HepG2 (cell line): ENCODE measurements at regions not wholly inside any gene's neighbourhood (a gene's known extent, or its start where the extent isn't known, plus 50 kb on each side); places are given as distances from the start of the nearest gene placed in this dataset.

ENCODE experiments used
- CCDC6 ChIP-seq: sonication (generic); formaldehyde crosslinking; IDR thresholded peaks from 2 replicates; pipeline ENCODE4 v1.8.1; 2022; ENCODE audit warnings: mild to moderate bottlenecking, missing genetic modification reagents, moderate library complexity
- ZNF234 ChIP-seq: sonication (generic); formaldehyde crosslinking; conservative IDR thresholded peaks from 2 replicates; pipeline ENCODE4 v1.5.1; 2020; ENCODE audit warnings: mild to moderate bottlenecking, missing genetic modification reagents
- ZNF570 ChIP-seq: sonication (generic); formaldehyde crosslinking; IDR thresholded peaks from 2 replicates; pipeline ENCODE4 v1.4.0; 2020; ENCODE audit warnings: mild to moderate bottlenecking, missing genetic modification reagents, borderline replicate concordance
- TF ChIP-seq, protein P1 (sequence below): sonication (generic); formaldehyde crosslinking; IDR thresholded peaks from 2 replicates; pipeline ENCODE4 v1.5.0; 2020; ENCODE audit warnings: mild to moderate bottlenecking, missing genetic modification reagents, borderline replicate concordance
- TF ChIP-seq, protein P2 (sequence below): sonication (generic); formaldehyde crosslinking; IDR thresholded peaks from 2 replicates; pipeline ENCODE4 v1.4.0; 2020; ENCODE audit warnings: missing genetic modification reagents
- TF ChIP-seq, protein P3 (sequence below): sonication (generic); formaldehyde crosslinking; IDR thresholded peaks from 2 replicates; pipeline ENCODE4 v1.4.0; 2020; ENCODE audit warnings: mild to moderate bottlenecking, missing genetic modification reagents, borderline replicate concordance

- TF ChIP-seq, protein P1, sequence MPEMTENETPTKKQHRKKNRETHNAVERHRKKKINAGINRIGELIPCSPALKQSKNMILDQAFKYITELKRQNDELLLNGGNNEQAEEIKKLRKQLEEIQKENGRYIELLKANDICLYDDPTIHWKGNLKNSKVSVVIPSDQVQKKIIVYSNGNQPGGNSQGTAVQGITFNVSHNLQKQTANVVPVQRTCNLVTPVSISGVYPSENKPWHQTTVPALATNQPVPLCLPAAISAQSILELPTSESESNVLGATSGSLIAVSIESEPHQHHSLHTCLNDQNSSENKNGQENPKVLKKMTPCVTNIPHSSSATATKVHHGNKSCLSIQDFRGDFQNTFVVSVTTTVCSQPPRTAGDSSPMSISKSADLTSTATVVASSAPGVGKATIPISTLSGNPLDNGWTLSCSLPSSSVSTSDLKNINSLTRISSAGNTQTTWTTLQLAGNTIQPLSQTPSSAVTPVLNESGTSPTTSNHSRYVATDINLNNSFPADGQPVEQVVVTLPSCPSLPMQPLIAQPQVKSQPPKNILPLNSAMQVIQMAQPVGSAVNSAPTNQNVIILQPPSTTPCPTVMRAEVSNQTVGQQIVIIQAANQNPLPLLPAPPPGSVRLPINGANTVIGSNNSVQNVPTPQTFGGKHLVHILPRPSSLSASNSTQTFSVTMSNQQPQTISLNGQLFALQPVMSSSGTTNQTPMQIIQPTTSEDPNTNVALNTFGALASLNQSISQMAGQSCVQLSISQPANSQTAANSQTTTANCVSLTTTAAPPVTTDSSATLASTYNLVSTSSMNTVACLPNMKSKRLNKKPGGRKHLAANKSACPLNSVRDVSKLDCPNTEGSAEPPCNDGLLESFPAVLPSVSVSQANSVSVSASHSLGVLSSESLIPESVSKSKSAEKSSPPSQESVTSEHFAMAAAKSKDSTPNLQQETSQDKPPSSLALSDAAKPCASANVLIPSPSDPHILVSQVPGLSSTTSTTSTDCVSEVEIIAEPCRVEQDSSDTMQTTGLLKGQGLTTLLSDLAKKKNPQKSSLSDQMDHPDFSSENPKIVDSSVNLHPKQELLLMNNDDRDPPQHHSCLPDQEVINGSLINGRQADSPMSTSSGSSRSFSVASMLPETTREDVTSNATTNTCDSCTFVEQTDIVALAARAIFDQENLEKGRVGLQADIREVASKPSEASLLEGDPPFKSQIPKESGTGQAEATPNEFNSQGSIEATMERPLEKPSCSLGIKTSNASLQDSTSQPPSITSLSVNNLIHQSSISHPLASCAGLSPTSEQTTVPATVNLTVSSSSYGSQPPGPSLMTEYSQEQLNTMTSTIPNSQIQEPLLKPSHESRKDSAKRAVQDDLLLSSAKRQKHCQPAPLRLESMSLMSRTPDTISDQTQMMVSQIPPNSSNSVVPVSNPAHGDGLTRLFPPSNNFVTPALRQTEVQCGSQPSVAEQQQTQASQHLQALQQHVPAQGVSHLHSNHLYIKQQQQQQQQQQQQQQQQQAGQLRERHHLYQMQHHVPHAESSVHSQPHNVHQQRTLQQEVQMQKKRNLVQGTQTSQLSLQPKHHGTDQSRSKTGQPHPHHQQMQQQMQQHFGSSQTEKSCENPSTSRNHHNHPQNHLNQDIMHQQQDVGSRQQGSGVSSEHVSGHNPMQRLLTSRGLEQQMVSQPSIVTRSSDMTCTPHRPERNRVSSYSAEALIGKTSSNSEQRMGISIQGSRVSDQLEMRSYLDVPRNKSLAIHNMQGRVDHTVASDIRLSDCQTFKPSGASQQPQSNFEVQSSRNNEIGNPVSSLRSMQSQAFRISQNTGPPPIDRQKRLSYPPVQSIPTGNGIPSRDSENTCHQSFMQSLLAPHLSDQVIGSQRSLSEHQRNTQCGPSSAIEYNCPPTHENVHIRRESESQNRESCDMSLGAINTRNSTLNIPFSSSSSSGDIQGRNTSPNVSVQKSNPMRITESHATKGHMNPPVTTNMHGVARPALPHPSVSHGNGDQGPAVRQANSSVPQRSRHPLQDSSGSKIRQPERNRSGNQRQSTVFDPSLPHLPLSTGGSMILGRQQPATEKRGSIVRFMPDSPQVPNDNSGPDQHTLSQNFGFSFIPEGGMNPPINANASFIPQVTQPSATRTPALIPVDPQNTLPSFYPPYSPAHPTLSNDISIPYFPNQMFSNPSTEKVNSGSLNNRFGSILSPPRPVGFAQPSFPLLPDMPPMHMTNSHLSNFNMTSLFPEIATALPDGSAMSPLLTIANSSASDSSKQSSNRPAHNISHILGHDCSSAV (CRISPR knock-in tag): no peak
- TF ChIP-seq ZNF234 (no peak), CCDC6 (CRISPR knock-in tag) (no peak), ZNF570 (CRISPR knock-in tag) (no peak)
- TF ChIP-seq, protein P2, sequence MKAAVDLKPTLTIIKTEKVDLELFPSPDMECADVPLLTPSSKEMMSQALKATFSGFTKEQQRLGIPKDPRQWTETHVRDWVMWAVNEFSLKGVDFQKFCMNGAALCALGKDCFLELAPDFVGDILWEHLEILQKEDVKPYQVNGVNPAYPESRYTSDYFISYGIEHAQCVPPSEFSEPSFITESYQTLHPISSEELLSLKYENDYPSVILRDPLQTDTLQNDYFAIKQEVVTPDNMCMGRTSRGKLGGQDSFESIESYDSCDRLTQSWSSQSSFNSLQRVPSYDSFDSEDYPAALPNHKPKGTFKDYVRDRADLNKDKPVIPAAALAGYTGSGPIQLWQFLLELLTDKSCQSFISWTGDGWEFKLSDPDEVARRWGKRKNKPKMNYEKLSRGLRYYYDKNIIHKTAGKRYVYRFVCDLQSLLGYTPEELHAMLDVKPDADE (CRISPR knock-in tag): no peak
- TF ChIP-seq, protein P3, sequence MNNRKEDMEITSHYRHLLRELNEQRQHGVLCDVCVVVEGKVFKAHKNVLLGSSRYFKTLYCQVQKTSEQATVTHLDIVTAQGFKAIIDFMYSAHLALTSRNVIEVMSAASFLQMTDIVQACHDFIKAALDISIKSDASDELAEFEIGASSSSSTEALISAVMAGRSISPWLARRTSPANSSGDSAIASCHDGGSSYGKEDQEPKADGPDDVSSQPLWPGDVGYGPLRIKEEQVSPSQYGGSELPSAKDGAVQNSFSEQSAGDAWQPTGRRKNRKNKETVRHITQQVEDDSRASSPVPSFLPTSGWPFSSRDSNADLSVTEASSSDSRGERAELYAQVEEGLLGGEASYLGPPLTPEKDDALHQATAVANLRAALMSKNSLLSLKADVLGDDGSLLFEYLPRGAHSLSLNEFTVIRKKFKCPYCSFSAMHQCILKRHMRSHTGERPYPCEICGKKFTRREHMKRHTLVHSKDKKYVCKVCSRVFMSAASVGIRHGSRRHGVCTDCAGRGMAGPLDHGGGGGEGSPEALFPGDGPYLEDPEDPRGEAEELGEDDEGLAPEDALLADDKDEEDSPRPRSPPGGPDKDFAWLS (CRISPR knock-in tag): no peak
Observed at GRCh38 chr2:11995456-11995855, 249.0 kb downstream of the LPIN1 start (continued).
